Left kidney (tissue), 1 donor: ENCODE measurements at regions not wholly inside any gene's neighbourhood (a gene's known extent, or its start where the extent isn't known, plus 50 kb on each side); places are given as distances from the start of the nearest gene placed in this dataset.

Experiments used
- DNase-seq: peaks from one replicate; pipeline ENCODE4 v3.0.0-alpha.2; 2013

GRCh38 chr12:108462686-108463085 lies 52.4 kb upstream of the FICD start:
- no peak for DNase-seq

- no peak for DNase-seq
Observed at GRCh38 chr12:108461058-108461660, 53.9 kb upstream of the FICD start.

GRCh38 chr12:108459149-108459548 lies 55.9 kb upstream of the FICD start:
- no peak for DNase-seq

GRCh38 chr12:108457734-108458361 lies 57.2 kb upstream of the FICD start:
- DNase-seq: no peak

- DNase-seq: peak; percentile 46
Observed at GRCh38 chr12:108457006-108457733, 57.9 kb upstream of the FICD start.

GRCh38 chr12:108455706-108456105 lies 59.4 kb upstream of the FICD start:
- no peak for DNase-seq

- DNase-seq: no peak
Observed at GRCh38 chr12:108454539-108455139, 60.4 kb upstream of the FICD start.

GRCh38 chr12:108449478-108449877 lies 65.6 kb upstream of the FICD start:
- DNase-seq: peak; percentile 49

GRCh38 chr12:108448246-108448645 lies 66.8 kb upstream of the FICD start:
- DNase-seq: no peak

- DNase-seq: no peak
Observed at GRCh38 chr12:108447168-108447832, 67.8 kb upstream of the FICD start.

GRCh38 chr12:108446766-108447165 lies 68.3 kb upstream of the FICD start:
- DNase-seq: no peak

GRCh38 chr12:108442910-108443309 lies 72.2 kb upstream of the FICD start:
- DNase-seq: no peak

- no peak for DNase-seq
Observed at GRCh38 chr12:108442067-108442466, 73.0 kb upstream of the FICD start.

- no peak for DNase-seq
Observed at GRCh38 chr12:108441549-108441948, 73.5 kb upstream of the FICD start.

- DNase-seq: no peak
Observed at GRCh38 chr12:108440736-108441135, 74.3 kb upstream of the FICD start.

GRCh38 chr12:108438667-108439066 lies 76.4 kb upstream of the FICD start:
- DNase-seq: no peak

- DNase-seq: no peak
Observed at GRCh38 chr12:108432423-108433121, 82.5 kb upstream of the FICD start.

GRCh38 chr12:108430926-108431325 lies 84.2 kb upstream of the FICD start:
- DNase-seq: no peak

GRCh38 chr12:108430245-108430644 lies 84.8 kb upstream of the FICD start:
- no peak for DNase-seq

- DNase-seq: no peak
Observed at GRCh38 chr12:108425238-108425795, 86.2 kb upstream of the CMKLR1 start.

- DNase-seq: no peak
Observed at GRCh38 chr12:108424816-108425215, 85.7 kb upstream of the CMKLR1 start.

- DNase-seq: no peak
Observed at GRCh38 chr12:108424026-108424425, 84.9 kb upstream of the CMKLR1 start.
